ENCODE measurements at regions not wholly inside any gene's neighbourhood (a gene's known extent, or its start where the extent isn't known, plus 50 kb on each side); places are given as distances from the start of the nearest gene placed in this dataset.
A peak's percentile ranks its signal among the peaks of the same experiment; 100 is the strongest.

DNA sequence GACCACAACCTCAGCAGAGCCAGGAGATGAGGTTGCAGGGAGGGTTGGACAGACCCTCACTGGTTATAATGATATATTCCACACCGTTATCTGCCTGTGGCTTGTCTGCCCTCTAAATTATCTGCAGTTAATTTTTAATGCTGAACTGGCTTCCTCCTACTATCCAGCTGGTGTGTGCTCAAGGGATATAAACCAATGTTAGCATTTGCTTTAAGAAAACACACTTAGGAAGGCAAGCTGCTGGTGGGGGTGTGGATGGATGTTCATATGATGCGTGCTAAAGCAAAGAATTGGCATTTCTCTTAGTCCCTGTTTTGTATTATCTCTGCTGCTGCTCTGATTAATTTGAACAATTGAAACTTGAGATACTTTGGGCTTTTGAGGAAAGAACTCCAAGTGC, 132.2 kb upstream of the NPVF start:
- no peak for DNase-seq (ENCODE audit: low read depth)

DNA sequence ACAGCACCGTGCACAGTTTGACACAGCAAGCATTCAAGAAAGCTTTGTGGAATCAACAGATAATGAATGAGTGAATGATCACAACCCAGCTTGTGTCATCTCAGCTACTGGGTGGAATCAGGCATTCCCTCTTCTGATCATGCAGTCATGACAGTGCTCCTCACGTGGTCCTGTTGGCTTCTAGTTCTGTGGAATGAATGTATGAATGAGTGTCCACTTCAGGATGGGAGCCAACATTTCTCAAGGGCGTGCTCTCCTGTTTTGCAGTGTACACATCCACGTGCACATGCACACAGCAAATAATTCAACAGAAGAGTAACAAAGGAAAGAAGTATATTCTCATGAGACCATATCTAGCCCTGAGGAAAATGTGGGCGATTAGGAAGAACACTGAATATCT, 133.1 kb upstream of the NPVF start:
- no peak for DNase-seq (ENCODE audit: low read depth)

DNA sequence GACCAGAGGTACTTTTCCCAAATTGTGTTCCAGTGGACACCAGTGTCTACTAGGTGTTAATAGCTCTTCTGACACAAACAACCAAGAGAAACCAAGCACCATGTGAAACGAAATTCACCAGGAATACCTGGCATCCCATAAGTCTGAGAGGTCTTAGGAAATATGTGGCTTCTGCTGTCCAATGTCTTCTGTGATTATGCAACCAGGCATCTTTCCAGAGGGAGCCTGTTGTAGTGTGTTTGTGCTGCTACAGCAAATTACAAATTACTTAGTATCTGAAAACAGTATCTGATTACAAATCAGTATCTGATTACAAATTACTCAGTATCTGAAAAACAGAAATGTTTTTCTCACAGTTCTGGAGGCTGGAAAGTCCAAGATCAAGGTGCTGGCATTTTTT, 133.6 kb upstream of the NPVF start:
- peak; percentile 19 for DNase-seq (ENCODE audit: low read depth)

DNA sequence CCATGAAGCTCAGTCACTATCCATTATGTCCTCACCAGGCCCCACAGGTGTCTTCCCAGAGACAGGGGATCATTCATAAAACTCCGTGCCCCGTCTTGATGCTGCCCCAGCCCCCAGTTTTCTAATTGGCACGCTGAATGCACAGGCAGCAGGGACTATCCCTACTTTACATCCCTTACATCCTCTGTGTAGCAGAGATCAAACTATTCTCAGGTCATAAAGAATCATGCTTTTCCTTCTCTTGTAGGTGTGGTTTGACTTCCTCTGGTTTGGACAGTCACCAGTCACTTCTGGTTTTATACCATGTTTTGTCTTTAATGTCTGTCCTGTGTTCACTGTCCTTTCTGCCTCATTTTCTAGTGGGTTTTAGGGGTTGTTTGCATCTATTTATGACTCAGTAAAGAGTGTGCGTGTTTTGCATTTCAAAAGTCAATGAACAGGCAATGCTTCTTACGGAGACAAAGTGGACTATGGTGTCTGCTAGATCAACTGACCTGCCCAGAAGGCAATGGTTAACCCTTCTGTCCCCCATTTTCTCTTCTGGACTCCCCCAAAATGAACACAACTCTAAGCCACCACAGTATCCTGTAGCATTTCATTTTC, 140.4 kb upstream of the NPVF start:
- DNase-seq (ENCODE audit: low read depth): no peak

DNA sequence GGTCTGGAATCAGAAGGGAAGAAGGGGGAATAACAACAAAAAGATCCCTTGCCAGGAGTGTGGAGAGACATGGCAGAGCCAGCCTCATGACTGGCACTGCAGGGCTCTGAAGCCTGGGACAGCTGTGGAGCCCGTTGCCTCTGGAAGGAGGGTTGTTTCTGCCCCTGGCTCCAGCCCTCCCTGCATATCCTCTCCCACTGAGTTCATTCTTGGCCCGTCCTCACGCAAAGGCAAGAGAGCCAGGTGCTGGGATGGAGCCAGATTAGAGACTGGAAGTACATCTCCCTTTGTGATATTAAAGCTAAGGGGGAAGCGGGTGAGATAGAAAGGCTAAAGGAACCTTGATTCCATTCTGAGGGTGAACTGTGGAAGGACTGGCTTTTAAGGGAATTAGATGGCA, 141.5 kb upstream of the NPVF start:
- no peak for DNase-seq (ENCODE audit: low read depth)

DNA sequence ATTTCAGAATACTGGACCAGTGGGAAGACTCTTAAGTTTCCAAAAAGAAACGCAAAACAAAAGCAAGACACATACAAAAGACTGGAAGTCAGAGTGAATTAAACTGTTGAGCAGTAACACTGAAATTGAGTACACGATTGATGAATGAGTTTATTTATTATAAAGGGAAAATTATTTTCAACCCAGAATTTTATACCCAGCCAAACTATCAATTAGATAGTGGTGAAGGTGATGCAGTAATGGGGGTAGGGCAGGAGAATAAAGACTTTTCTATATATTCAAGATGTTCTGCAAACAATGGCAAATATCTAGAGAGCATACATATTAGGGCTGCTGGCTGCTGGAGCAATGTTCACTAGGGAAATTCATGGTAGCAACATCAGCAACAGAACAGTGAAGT, 143.7 kb upstream of the NPVF start:
- no peak for DNase-seq (ENCODE audit: low read depth)

DNA sequence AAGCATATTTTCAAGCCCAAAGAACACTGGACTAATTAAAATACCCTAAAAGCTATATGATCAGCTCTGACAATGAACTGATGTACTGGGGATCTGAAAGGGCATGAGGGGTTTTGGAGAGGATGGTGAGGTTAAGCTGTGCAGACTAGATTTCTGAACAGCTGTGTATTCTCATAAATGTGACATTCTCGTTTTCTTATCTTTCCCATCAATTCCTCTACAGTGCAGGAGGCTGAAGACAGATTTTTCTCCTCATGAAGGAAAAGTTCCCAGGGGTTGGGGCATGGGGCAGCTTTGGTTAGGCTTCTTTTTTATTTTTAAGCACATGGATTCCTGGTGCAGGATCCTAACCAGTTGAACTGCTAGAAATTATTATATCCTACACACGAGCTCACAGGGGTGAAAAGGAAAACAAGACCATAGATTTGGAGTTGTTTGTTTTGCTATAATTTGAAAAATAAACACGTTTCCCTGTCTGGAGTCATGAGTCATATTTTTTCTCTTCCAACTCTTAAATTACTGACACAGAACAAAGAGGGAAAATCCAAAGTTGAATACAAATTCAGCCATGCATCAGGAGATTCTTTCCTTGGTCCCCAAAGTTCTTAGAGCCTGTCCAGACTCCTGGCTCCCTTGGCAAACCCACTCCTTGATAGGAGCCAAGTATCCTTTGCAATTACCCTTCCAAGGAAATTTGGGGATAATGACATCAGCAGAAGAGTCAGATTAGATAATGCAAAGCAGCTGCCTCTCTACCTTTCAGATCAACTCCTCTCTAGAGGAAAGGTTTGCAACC, 147.7 kb upstream of the NPVF start:
- DNase-seq (ENCODE audit: low read depth): no peak

DNA sequence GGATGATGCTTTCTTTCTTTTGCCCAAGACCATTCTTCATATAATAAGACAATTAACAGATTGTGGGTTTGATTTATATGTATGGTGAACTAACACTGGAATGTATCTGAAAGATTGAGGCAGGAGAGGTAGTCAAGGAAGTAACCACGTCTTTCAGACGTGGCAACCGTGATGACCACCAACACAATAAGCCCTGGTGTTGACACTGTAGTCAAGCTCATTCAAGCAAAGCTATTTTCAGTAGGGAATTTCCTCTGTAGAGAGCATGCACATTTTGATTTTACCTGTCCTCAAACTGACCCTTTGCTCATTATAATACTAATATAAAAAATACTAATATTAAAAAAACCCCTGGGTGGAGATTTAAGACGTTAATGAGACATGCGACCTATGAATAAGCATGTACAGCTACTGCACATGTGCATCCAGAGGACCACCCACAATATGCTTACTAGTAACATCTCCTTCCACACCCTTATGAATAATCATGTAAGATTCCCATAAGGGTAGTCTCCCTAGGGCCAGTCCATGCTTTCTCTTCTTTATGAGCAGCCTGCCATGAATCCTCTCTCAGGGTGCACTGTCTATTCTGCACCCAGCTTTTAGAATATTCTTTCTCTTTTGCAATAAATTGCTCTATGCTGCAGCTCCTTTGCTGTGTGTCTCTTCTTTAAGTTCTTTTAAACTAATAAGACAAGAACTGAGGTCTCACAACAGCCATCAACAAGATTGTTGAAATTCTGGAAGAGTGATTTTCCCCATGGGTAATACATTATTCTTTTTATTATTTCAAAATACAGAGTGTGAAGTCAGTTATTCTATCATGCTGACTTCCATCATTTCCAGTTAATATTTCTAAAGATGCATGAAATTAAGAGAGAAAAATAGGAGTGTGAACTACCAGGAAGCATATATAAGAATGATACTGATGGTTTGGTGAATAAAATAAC, 151.3 kb upstream of the NPVF start:
- DNase-seq (ENCODE audit: low read depth): no peak

DNA sequence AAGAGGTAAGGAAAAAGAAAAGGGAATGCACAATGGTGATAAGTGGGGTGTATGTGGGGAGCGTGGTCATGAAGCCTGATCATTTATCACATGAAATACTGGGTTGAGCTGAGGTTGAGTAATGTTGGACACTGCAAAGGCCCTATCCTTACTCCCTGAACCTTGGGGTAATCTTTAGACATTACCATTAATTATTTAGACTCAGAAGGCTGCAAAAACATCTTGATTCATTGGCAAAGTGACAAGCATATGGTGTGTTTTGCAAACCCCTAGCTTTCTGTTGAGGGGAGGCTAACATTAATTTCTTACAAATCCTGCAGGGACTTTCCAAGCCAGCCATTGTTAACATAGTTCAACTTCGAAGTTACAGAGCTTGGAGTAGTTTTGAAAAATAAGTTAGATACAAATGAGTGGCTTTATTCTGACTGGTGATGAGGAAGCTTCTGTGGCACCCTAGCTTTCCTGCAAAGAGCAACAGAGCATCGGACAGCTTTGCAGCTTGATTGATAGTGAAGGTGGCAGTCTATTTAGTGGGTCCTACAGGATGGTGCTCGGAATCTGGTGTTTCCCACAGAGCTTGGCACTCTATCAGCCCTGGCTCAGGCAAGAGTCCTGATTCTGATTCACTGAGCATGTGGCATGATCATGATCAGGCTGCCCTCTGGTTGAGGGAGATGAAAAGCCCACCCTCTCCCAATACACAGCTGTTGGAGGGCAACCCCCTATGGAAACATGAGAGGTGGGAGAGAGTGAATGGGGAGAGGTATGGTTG, 153.7 kb upstream of the NPVF start:
- DNase-seq (ENCODE audit: low read depth): no peak

DNA sequence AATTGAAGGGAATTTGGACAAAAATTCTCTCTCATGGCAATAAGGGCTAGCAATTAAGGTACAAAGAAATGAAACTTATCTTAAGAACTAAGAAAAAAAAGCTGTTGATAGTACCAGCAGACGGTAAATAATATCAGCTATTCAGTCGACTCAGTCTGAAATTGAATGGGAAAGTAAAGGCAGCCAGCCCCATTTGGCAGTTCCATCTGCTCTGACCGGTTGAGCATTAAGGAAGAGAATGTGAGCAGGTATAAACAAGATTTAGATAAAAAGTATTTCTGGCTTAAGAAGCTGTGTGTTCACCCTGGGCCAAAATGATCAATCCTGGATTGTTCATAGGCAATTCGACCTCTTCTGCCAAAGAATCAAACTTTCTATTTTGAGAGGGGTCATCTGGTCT, 154.6 kb upstream of the NPVF start:
- DNase-seq (ENCODE audit: low read depth): no peak

DNA sequence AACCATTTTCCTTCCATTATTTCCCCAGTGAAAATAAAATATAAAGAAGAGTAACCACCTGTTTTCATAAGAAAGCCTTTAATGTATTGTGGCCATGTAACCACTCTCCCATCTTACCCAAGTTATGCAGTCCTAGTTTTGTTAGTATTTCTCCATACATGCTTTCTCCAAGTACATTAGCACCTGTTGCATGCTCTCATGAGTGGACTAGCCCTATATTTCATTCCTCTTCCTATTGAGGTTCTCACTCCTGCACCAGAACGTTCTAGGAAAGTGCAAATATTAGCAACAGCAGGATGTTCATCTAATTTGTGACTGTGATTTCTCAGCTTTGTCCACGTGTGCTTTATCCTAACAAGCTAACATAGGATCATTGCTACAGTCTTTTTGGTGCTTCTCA, 155.1 kb upstream of the NPVF start:
- no peak for DNase-seq (ENCODE audit: low read depth)

DNA sequence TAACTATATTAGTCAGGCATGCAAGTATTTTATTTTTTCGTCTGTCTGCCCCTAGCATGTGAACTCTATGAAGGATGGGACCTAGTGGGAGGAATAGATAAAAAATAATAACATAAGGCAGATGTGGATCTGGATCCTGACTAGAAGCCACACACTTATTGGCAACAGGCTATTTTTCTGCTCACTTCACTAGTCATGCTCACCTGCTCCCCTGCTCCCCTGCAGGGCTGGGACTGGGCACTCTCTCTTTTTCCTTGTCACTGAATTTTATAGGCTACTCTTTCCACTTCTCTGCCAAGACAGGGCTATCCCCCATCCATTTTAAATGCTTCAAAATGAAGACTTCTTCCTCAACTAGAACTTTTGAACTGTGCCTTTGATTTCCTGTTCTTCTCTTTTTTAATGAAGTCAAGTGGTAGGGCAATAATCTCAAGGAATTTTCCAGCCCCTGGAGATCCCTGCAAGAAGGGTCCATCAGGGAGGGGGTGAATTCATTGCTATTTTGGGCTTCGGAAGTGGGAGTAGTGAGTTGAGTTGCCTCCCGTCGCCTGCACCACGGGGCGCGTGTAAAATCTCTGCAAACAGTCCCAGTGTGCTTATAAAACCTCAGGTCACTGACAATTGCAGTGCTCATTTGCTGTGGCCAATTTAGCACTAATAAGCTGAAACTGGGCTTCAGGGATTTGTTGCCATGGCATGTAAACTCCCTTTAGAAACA, 156.7 kb upstream of the NPVF start:
- no peak for DNase-seq (ENCODE audit: low read depth)

DNA sequence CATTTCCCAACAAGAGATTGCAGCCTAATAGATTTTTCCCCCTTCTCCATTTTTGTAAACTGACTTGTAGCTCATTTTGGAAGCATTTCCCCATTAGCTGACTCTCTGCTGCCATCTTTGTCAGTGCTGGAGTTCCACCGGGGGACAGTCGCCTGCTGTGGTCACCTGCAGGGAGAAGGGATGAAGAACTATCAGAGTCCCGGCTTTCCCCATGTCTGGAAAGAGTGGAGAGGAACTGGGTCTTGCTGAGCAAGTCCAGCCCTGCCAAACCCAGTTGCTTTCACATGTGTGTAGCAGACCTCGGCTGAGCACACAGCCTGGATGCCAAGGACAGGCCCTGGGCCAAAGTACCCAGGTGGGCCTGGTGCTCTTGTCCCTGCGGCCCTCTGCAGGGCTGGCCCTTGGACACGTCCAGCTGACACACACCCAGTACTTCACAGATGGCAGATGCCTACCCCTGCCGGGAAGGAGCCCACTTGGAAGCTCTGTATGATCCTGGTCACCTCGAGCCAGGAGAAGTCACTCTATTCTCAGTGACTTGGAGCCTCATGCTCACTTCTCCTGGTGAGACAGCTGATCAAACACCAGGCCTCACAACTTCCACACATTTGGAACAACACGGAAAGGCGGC, 157.3 kb upstream of the NPVF start:
- DNase-seq (ENCODE audit: low read depth): no peak

DNA sequence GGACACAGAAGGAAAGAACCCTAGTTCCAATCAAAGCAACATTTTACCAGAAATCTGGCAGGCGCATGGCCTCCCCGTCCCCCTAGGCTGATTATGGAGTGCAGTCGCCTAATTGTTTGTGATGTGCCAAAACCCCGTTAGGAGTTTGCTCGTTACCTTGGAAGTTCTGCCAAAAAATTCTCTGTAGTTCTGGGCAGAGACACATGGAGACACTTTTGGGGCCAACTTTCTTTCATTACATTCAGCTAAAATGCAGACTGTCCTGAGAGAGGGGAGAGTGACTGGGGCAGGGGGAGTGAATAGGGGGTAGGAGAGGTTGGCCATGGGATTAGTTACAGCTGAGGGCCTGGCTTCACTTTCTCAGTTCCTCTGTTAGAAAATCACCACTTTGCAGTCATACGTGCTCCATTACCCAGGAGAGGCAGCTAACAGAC, 158.0 kb upstream of the NPVF start:
- DNase-seq (ENCODE audit: low read depth): no peak

DNA sequence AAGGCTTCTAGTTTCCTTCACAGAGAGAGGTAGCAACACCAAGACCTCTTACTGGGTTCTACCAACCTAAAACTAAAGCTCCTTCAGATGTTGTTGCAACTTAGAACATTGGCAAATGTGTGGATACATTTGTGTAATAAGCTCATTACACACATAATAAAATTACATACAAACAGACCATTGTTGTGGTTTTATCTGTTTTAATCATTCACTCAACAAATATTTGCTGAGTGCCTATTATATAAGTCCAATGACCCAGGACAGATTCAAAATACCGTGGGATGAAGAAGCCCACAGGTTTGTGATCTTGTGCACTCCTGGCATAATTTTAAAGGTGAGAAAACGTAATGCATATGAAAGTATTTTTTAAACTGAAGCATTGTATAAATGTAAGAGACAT, 160.4 kb upstream of the NPVF start:
- no peak for DNase-seq (ENCODE audit: low read depth)

DNA sequence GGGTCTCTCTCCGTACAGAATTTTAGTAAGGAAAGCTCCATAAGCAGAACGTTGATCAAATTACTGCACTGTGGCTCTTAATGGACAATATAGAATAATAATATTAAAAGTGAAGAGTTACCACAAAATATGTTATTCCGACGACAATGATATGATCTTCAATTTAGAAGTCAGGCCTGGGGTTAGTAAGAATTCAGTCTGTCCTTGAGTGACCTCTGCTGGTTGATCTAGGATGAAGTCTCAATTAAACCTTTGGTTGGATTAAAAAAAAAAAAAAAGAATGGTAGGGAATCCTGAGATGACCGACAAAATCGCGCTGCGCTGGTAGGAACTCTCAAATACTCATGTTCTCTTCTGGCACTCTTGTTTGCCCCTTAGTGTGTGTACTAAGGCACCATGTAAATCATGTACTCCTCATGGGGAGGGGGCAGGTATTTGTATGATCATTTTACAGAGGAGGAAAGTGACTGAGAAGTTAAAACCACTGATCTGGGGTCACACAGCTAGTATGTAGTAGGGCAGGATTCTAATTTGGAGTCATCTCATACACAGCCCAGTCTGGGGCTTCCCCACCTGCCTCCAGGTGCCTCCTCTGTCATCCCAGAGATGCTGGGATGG, 161.3 kb upstream of the NPVF start:
- DNase-seq (ENCODE audit: low read depth): peak; percentile 36

DNA sequence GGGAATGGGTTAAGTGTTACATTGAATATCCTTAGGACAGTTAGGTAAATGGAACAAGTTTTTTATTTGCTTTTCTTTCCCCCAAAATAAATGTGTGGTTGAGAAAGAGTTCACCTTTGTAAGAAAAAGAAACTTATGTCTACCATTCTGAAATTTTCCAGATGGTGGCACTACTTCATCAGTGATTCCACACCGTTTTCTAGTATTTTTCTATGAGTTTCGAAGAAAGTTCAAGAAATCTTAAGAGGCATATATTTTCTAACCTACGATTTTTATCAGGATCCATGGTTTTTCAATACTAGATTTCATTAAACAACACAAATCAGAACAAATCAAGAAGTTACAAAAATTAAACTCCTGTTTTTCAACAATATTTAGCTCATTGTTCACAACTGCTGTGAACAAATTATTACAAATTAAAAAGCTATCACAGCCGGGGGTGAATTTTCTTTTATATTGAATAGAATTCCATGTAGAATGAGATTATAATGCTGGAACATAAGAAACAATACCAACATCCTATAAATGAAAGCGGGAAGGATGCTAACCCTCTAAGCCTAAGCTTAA, 163.1 kb upstream of the NPVF start:
- peak; percentile 5 for DNase-seq (ENCODE audit: low read depth)

DNA sequence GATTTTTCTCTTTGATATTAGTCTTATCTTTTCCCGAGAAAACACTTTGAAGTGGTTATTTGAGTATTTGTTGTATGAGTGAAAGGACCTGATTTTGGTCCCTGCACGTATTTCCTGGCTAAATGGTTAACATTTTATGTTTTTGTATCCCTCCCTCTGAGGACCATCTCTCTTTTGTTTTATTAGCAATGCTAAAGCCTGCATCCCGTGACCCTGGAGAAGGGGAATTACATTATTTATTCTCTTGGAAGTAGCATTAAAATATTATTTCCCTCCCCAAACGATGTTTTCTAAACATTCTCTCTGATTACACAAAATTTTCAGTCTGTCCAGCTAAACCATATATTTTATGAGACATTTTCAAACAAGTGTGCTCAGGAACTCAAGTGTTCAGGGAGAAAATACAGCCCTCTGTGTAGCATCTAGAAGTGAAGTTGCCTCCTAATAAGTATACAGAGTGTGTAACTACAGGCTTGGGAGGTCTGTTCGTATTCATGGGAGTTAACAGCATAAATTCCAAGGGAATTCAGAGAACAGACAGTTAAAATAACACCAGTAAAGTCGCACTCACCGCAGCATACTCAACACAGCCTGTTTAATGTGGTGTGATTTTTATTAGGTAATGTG, 163.8 kb upstream of the NPVF start:
- DNase-seq (ENCODE audit: low read depth): no peak

DNA sequence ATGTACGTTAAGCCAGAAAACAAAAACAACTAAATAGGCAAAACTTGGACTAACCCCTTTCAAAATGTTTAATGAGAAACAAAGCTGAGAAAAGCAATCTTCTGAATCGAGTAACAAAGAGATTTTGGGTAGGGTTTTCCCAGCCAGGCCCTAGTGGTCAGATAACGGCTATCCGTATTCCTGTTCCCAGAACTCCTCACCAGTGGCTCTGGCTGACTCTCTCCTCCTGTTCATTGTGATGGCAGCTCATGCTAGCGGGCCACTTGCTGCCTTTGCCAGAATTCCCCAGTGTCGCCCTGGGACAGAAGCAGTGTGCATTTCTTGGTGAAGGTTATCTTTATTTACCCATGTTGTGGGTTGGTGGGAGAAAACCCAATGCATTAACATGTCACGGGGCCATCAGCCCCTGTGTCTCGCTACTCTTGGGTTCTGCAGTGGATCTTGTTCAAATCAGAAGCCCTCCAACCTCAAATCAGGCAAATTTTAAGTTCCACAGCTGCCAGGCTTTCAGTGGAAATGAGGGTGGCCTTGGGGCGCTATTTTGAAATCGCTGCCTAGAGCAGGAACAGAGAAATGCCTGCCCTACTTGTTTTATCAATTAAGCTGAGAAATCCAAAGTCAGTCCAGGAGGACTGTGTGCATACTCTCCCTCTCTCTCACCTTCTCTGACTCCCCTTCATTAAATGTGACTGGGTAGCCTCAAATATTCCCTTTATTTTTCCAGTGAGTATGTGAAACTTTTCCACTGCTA, 164.5 kb upstream of the NPVF start:
- no peak for DNase-seq (ENCODE audit: low read depth)

Measured in fibroblast of gingiva (primary cell).